ENCODE measurements at regions not wholly inside any gene's neighbourhood (a gene's known extent, or its start where the extent isn't known, plus 50 kb on each side); places are given as distances from the start of the nearest gene placed in this dataset.

DNA sequence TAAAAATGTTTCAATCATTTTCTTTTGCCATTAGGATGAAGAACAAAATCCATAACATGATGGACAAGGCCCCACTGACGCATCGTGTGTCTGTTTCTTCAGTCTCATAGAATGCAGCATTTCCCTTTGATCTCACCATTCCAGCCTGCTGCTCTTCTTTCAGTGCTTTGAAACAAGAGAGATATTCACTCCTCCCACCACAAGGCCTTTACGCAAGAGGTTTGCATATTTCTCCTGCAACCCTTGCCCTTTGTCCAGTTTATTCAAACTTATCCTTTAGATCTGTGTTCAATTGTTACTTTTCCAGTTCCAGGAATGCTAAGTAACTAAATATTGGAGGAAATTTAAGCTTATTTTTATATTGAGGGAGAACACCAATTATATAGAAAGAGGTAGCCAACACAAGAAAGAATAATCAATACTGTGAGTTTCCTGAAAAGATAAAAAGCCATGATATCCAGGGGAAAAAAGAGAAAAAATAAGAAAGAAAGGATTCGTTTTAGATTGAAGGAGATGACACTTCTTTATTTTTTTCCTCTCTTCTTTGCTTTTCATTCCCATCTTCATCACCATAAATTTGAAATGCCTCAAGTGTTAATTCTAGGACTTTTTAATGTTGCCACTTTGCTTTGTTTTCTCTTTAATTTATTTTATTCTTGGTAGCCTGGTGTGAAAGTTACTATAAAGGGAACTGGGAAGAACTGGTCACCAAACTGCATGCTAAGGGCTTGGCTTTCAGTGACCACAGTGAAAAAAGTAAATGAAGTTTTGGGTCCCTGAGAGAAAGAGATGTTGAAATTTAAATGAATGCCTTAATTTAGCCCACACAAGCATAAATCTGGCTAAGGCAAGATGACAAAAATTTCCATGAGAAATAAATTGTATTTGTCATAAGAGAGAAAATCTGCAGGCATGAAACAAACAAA, 102.1 kb downstream of the KIF2B start:
- no peak for TF ChIP-seq EZH2 (IDR thresholded peaks at IDR 0.05)
- no peak for TF ChIP-seq POLR2AphosphoS5 (IDR thresholded peaks at IDR 0.05; ENCODE audit: borderline replicate concordance, low read depth, low read length)
- TF ChIP-seq FOXP2 (optimal IDR thresholded peaks at IDR 0.05; ENCODE audit: control extremely low read depth, extremely low read length, insufficient read depth): no peak
- no peak overlapping the region for H3K9ac ChIP-seq (ENCODE audit: insufficient read length)
- H3K27ac ChIP-seq: no peak overlapping the region
- H3K36me3 ChIP-seq (ENCODE audit: insufficient read depth, low read length): no peaks in the 10 kb centered on the region
- no peak overlapping the region for H3K4me3 ChIP-seq
- no peak for DNase-seq (ENCODE audit: low read depth, low spot score)
- no peaks in the 10 kb centered on the region for H3K9me3 ChIP-seq (ENCODE audit: low read depth, low read length)

DNA sequence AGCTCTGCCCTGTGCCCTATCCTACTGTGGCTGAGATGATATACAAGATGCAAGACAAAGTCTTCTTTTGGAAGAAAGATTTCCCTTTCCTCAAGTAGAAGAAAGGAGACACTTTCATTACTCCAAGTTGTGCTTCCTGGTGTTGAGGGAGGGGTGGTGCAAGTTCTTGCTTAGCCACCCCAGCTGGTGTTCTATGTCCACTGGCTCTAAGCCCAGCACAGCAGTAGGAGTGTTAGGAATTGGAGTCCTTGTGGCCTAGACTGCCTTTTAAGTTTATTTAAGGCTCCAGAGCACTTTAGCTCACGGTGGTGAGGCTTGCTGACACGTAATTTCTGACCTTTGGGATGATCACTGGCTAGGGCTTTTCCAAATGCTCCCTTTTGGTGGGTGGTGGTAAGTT, 109.7 kb downstream of the KIF2B start:
- no peak for TF ChIP-seq EZH2 (IDR thresholded peaks at IDR 0.05)
- no peak for TF ChIP-seq POLR2AphosphoS5 (IDR thresholded peaks at IDR 0.05; ENCODE audit: borderline replicate concordance, low read depth, low read length)
- no peak for TF ChIP-seq FOXP2 (optimal IDR thresholded peaks at IDR 0.05; ENCODE audit: control extremely low read depth, extremely low read length, insufficient read depth)
- no peak for DNase-seq (ENCODE audit: low read depth, low spot score)

DNA sequence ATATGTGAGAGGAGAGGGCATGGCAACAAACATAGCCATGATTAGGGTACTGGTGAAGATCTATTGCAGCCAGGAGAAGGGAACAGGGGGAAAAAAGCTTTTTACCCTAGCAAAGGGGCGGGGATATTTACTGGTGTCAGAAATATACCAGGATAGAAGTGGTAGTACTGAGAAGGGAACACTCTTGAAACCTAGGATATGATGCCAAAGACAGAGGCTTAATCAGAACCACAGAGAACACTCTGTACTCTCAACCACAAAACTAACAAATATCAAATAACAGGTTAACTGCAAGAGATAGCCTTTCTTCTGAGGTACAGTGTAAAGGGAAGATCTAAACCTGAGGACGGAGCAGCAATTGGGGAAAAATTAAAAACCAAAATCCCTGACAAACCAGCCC, 112.2 kb downstream of the KIF2B start:
- H3K27ac ChIP-seq: no peak overlapping the region
- no peaks in the 10 kb centered on the region for H3K9me3 ChIP-seq (ENCODE audit: low read depth, low read length)
- H3K9ac ChIP-seq (ENCODE audit: insufficient read length): no peak overlapping the region
- no peaks in the 10 kb centered on the region for H3K36me3 ChIP-seq (ENCODE audit: insufficient read depth, low read length)
- H3K4me3 ChIP-seq: no peak overlapping the region
- DNase-seq (ENCODE audit: low read depth, low spot score): no peak
- TF ChIP-seq EZH2 (IDR thresholded peaks at IDR 0.05) (no peak), FOXP2 (optimal IDR thresholded peaks at IDR 0.05; ENCODE audit: control extremely low read depth, extremely low read length, insufficient read depth) (no peak), POLR2AphosphoS5 (IDR thresholded peaks at IDR 0.05; ENCODE audit: borderline replicate concordance, low read depth, low read length) (no peak)

More for the DNA sequence above, 109.7 kb downstream of the KIF2B start:
- Histone ChIP-seq H3K27ac (no peak overlapping the region), H3K9ac (ENCODE audit: insufficient read length) (no peak overlapping the region), H3K36me3 (ENCODE audit: insufficient read depth, low read length) (no peaks in the 10 kb centered on the region), H3K9me3 (ENCODE audit: low read depth, low read length) (no peaks in the 10 kb centered on the region), H3K4me3 (no peak overlapping the region)

DNA sequence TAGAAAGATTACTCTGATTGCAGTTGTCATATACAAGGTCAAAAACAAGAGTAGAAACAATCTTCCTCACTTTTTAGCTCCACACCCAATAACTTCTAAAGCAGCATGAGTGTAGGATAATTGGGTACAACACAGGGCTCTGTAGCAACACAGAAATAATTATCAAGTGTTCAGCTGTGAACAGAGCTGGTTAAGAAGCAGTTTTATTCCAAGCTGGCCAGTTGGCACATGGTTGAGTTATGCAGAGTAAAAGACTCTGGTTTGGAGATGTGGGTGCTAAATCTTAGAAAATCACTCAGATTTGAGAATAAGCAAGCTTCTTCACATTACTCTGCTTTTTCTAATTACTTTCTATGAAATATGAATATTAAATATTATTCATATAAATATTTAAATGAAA, 118.5 kb downstream of the KIF2B start:
- Histone ChIP-seq H3K9me3 (ENCODE audit: low read depth, low read length) (no peaks in the 10 kb centered on the region), H3K27ac (no peak overlapping the region), H3K4me3 (no peak overlapping the region), H3K36me3 (ENCODE audit: insufficient read depth, low read length) (no peaks in the 10 kb centered on the region), H3K9ac (ENCODE audit: insufficient read length) (no peak overlapping the region)
- TF ChIP-seq FOXP2 (optimal IDR thresholded peaks at IDR 0.05; ENCODE audit: control extremely low read depth, extremely low read length, insufficient read depth): no peak
- TF ChIP-seq POLR2AphosphoS5 (IDR thresholded peaks at IDR 0.05; ENCODE audit: borderline replicate concordance, low read depth, low read length): no peak
- no peak for TF ChIP-seq EZH2 (IDR thresholded peaks at IDR 0.05)
- DNase-seq (ENCODE audit: low read depth, low spot score): no peak

DNA sequence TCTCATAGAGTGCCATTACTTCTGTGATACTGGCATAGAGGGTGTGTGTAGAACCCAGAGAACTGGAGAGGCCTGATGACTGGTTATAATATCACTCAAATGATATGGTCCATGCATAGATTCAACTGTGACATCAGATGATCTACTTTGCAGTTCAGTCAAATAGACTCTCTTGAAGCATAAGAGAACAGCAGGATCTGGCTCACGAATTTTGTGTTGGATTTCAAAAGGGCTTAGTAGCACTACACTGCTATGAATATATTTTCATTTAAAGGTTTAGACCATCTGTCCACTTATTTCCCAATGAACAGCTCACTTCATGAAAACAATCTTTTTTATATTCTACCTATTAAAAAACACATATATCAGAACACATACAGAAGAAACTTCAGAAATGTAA, 119.7 kb downstream of the KIF2B start:
- no peaks in the 10 kb centered on the region for H3K9me3 ChIP-seq (ENCODE audit: low read depth, low read length)
- no peak overlapping the region for H3K4me3 ChIP-seq
- no peak for DNase-seq (ENCODE audit: low read depth, low spot score)
- no peak overlapping the region for H3K9ac ChIP-seq (ENCODE audit: insufficient read length)
- H3K27ac ChIP-seq: no peak overlapping the region
- TF ChIP-seq POLR2AphosphoS5 (IDR thresholded peaks at IDR 0.05; ENCODE audit: borderline replicate concordance, low read depth, low read length) (no peak), EZH2 (IDR thresholded peaks at IDR 0.05) (no peak)
- H3K36me3 ChIP-seq (ENCODE audit: insufficient read depth, low read length): no peaks in the 10 kb centered on the region

DNA sequence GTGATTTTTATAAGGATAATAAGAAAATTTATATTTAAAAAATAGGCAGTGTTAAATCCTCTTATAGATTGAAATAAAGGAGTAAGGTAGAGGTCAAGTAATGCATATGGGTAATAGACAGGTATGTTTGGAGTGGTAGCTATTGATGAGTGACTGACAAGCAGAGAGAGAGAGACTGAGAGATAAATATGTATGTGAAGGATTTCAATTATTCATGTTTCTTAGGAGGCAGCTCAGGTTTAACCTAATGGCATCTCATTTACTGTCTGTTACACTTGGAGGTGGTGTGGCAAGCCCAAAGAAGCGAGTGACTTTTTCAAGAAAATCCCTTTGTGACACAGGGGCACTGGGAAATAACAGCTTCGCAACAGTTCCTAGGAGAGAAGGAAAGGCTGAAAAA, 120.2 kb downstream of the KIF2B start:
- TF ChIP-seq FOXP2 (optimal IDR thresholded peaks at IDR 0.05; ENCODE audit: control extremely low read depth, extremely low read length, insufficient read depth) (no peak), EZH2 (IDR thresholded peaks at IDR 0.05) (no peak), POLR2AphosphoS5 (IDR thresholded peaks at IDR 0.05; ENCODE audit: borderline replicate concordance, low read depth, low read length) (no peak)
- Histone ChIP-seq H3K9ac (ENCODE audit: insufficient read length) (no peak overlapping the region), H3K36me3 (ENCODE audit: insufficient read depth, low read length) (no peaks in the 10 kb centered on the region), H3K4me3 (no peak overlapping the region), H3K9me3 (ENCODE audit: low read depth, low read length) (no peaks in the 10 kb centered on the region), H3K27ac (no peak overlapping the region)
- DNase-seq (ENCODE audit: low read depth, low spot score): no peak

DNA sequence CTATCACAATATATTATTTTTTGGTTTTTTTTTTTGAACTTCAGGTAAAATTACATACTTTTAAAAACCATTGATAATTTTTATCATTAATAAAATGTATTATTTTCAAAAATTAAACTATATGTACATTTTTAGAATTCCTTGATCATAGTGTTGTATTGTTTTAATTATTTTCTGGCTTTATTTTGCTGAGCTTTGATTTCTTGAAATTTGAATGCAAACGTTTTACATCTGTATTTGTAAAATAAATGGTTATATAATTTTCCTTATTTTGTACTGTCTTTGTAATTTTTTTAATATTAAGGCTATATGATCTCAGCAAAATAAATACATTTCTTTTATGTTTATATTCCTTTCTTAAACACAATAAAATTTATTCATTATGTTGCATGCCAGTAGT, 125.6 kb downstream of the KIF2B start:
- H3K36me3 ChIP-seq (ENCODE audit: insufficient read depth, low read length): no peaks in the 10 kb centered on the region
- H3K27ac ChIP-seq: no peak overlapping the region
- DNase-seq (ENCODE audit: low read depth, low spot score): no peak
- H3K9me3 ChIP-seq (ENCODE audit: low read depth, low read length): no peaks in the 10 kb centered on the region
- H3K9ac ChIP-seq (ENCODE audit: insufficient read length): no peak overlapping the region
- no peak overlapping the region for H3K4me3 ChIP-seq
- TF ChIP-seq EZH2 (IDR thresholded peaks at IDR 0.05): no peak
- TF ChIP-seq FOXP2 (optimal IDR thresholded peaks at IDR 0.05; ENCODE audit: control extremely low read depth, extremely low read length, insufficient read depth): no peak
- no peak for TF ChIP-seq POLR2AphosphoS5 (IDR thresholded peaks at IDR 0.05; ENCODE audit: borderline replicate concordance, low read depth, low read length)

DNA sequence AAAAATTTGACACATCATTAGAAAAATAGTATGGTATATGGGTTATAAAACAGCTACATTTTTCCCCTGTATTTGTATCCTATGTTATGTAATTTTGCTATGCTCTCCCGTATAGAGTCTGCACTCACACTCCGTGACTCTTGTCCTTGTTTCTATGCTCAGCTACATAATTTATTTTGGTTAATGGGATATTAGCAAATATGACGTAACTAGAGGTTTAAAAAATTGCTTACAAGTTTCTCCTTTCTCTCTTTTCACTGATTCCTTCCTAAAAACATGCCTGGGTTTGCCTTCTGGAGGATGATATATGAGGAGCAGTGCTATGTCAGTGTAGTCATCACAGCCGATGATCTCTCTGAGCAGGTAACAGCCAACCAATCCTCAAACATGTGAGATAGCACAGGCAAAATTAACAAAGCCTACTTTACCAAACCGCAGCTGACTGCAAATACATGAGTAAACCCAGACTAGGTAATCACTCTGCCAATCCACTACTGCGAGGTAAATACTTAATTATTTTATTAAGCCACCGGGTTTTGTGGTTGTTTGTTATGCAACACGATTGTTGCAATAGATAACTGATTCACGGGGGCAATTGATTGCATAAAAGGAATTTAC, 126.9 kb downstream of the KIF2B start:
- TF ChIP-seq EZH2 (IDR thresholded peaks at IDR 0.05) (no peak), FOXP2 (optimal IDR thresholded peaks at IDR 0.05; ENCODE audit: control extremely low read depth, extremely low read length, insufficient read depth) (no peak), POLR2AphosphoS5 (IDR thresholded peaks at IDR 0.05; ENCODE audit: borderline replicate concordance, low read depth, low read length) (no peak)
- DNase-seq (ENCODE audit: low read depth, low spot score): no peak
- no peak overlapping the region for H3K27ac ChIP-seq
- H3K9ac ChIP-seq (ENCODE audit: insufficient read length): no peak overlapping the region
- no peak overlapping the region for H3K4me3 ChIP-seq
- H3K9me3 ChIP-seq (ENCODE audit: low read depth, low read length): no peaks in the 10 kb centered on the region
- no peaks in the 10 kb centered on the region for H3K36me3 ChIP-seq (ENCODE audit: insufficient read depth, low read length)

Data from SK-N-MC (cell line).